ENCODE measurements at regions not wholly inside any gene's neighbourhood (a gene's known extent, or its start where the extent isn't known, plus 50 kb on each side); places are given as distances from the start of the nearest gene placed in this dataset.
"Not testable (repeated sequence)": the region's sequence is repeated elsewhere in the genome, so short reads cannot be mapped to it uniquely, and the experiment has no call there.

DNA sequence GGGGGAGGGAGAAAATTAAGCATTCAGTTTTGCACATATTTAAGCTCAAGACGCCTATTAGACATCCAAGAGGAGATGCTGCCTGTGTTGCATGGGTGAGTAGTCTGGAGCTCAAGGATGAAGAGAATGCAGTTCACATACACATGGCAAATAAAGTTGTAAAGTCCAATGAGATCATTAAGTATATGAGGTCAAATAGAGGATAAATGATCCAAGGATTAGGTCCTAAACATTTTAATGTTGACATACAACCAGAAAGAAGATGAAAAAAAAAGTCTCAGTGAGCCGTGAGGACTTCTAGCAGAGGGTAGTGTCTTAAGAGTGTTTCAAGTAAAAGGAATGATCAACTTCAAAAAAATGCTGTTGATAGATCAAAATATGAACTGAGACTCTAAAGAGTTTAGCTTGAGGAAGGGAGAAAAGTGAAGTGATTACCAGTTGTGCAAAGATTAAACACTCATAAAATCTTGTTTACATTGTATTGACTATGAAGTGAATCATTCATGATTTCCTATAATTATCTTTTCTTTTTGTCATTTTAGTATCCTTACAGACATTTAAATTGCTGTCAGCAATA lies 251.8 kb downstream of the ZNF608 start:
- Histone ChIP-seq H3K4me1 (ENCODE audit: control insufficient read depth, extremely low read depth, insufficient read depth, low read length) (no peaks in the 10 kb centered on the region), H4K20me1 (ENCODE audit: control insufficient read depth, extremely low read depth, insufficient read depth, low read length) (no peaks in the 10 kb centered on the region), H3K9me3 (ENCODE audit: control insufficient read depth, low read depth, low read length) (no peaks in the 10 kb centered on the region), H3K27me3 (ENCODE audit: control insufficient read depth, extremely low read depth, insufficient read depth, low read length) (no peaks in the 10 kb centered on the region), H3K9me1 (ENCODE audit: control insufficient read depth, extremely low read depth, insufficient read depth, low read length) (no peaks in the 10 kb centered on the region), H3K79me2 (ENCODE audit: control insufficient read depth, insufficient read depth, low read length) (no peaks in the 10 kb centered on the region), H2AFZ (ENCODE audit: control insufficient read depth, low read length) (no peak overlapping the region), H3K4me3 (ENCODE audit: control insufficient read depth in 2 of 3, extremely low read depth in 1 of 3, insufficient read depth in 2 of 3, low read depth in 1 of 3, low read length in 3 of 3) (no peak overlapping the region), H3K27ac (ENCODE audit: control insufficient read depth, insufficient read depth, low read length) (no peak overlapping the region), H3K36me3 (ENCODE audit: control insufficient read depth in 2 of 2, extremely low read depth in 1 of 2, insufficient read depth in 2 of 2, low read length in 2 of 2) (no peaks in the 10 kb centered on the region), H3K4me2 (ENCODE audit: control insufficient read depth, extremely low read depth, insufficient read depth, low read depth, low read length) (no peak overlapping the region), H3K9ac (ENCODE audit: control insufficient read depth, extremely low read depth, insufficient read depth, low read length) (no peak overlapping the region)
- dilution Hi-C loops (cut with MboI; ENCODE audit: extremely low pct_ligation_motif_present, low sequenced_read_pairs), result no loop called here
- no peak for FAIRE-seq
- DNase-seq (ENCODE audit: low read depth, low spot score), result no peak
- TF ChIP-seq, protein P1, sequence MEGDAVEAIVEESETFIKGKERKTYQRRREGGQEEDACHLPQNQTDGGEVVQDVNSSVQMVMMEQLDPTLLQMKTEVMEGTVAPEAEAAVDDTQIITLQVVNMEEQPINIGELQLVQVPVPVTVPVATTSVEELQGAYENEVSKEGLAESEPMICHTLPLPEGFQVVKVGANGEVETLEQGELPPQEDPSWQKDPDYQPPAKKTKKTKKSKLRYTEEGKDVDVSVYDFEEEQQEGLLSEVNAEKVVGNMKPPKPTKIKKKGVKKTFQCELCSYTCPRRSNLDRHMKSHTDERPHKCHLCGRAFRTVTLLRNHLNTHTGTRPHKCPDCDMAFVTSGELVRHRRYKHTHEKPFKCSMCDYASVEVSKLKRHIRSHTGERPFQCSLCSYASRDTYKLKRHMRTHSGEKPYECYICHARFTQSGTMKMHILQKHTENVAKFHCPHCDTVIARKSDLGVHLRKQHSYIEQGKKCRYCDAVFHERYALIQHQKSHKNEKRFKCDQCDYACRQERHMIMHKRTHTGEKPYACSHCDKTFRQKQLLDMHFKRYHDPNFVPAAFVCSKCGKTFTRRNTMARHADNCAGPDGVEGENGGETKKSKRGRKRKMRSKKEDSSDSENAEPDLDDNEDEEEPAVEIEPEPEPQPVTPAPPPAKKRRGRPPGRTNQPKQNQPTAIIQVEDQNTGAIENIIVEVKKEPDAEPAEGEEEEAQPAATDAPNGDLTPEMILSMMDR (optimal IDR thresholded peaks at IDR 0.05 in 1 of 3, IDR thresholded peaks at IDR 0.05 in 1 of 3, conservative IDR thresholded peaks at IDR 0.05 in 1 of 3; ENCODE audit: extremely low read depth in 1 of 3, insufficient read depth in 2 of 3, low read length in 3 of 3), result no peak
- no peak for TF ChIP-seq EZH2 (IDR thresholded peaks at IDR 0.05; ENCODE audit: low read length)

DNA sequence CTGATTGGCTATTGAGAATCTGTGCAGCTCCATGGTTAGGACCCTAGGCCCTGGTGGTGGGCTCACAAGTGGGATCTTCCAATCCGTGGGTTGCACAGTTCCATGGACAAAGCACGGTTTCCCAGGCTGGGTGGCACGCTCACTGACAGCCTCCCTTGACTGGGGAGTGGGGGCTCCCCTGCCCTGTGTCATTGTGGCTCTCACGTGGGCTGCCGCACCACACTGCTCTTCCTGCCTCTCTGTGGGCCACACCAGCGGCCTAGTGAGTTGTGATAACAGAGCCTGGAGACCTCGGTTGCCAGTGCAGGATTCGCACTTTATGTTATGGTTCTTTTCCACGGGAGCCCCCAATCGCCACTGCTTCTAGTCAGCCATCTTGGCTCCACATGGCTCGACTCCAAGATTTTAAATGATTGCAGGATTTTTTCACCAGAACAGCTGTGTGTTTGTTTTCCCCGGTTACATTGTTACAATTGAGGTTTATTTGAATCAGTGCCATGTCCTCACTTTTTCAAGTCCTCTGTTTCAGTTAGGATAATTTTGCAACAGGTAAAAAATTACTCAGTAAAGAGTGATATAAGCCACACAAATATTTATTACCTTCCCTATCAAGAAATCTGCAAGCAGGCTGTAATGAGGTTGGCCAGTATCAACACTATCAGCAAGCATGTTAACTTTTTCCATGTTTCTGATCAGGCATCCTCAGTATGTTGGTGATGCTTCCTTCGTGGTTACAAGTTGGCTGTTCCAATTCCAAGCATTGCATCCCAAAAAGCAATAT lies 253.8 kb downstream of the ZNF608 start:
- dilution Hi-C loops (cut with MboI; ENCODE audit: extremely low pct_ligation_motif_present, low sequenced_read_pairs), result no loop called here
- Histone ChIP-seq H3K4me3 (ENCODE audit: control insufficient read depth in 2 of 3, extremely low read depth in 1 of 3, insufficient read depth in 2 of 3, low read depth in 1 of 3, low read length in 3 of 3) (no peak overlapping the region), H3K9ac (ENCODE audit: control insufficient read depth, extremely low read depth, insufficient read depth, low read length) (no peak overlapping the region), H3K36me3 (ENCODE audit: control insufficient read depth in 2 of 2, extremely low read depth in 1 of 2, insufficient read depth in 2 of 2, low read length in 2 of 2) (no peaks in the 10 kb centered on the region), H3K9me1 (ENCODE audit: control insufficient read depth, extremely low read depth, insufficient read depth, low read length) (no peaks in the 10 kb centered on the region), H3K9me3 (ENCODE audit: control insufficient read depth, low read depth, low read length) (no peaks in the 10 kb centered on the region), H3K27me3 (ENCODE audit: control insufficient read depth, extremely low read depth, insufficient read depth, low read length) (no peaks in the 10 kb centered on the region), H2AFZ (ENCODE audit: control insufficient read depth, low read length) (no peak overlapping the region), H3K4me2 (ENCODE audit: control insufficient read depth, extremely low read depth, insufficient read depth, low read depth, low read length) (no peak overlapping the region), H3K4me1 (ENCODE audit: control insufficient read depth, extremely low read depth, insufficient read depth, low read length) (no peaks in the 10 kb centered on the region), H3K79me2 (ENCODE audit: control insufficient read depth, insufficient read depth, low read length) (no peaks in the 10 kb centered on the region), H4K20me1 (ENCODE audit: control insufficient read depth, extremely low read depth, insufficient read depth, low read length) (no peaks in the 10 kb centered on the region), H3K27ac (ENCODE audit: control insufficient read depth, insufficient read depth, low read length) (no peak overlapping the region)
- no peak for TF ChIP-seq EZH2 (IDR thresholded peaks at IDR 0.05; ENCODE audit: low read length)
- TF ChIP-seq, protein P1 (optimal IDR thresholded peaks at IDR 0.05 in 1 of 3, IDR thresholded peaks at IDR 0.05 in 1 of 3, conservative IDR thresholded peaks at IDR 0.05 in 1 of 3; ENCODE audit: extremely low read depth in 1 of 3, insufficient read depth in 2 of 3, low read length in 3 of 3), result no peak
- DNase-seq (ENCODE audit: low read depth, low spot score) (no peak), FAIRE-seq (no peak)

- H3K36me3 ChIP-seq (ENCODE audit: control insufficient read depth in 2 of 2, extremely low read depth in 1 of 2, insufficient read depth in 2 of 2, low read length in 2 of 2); H3K9me3 ChIP-seq (ENCODE audit: control insufficient read depth, low read depth, low read length); FAIRE-seq; H3K79me2 ChIP-seq (ENCODE audit: control insufficient read depth, insufficient read depth, low read length); H3K27me3 ChIP-seq (ENCODE audit: control insufficient read depth, extremely low read depth, insufficient read depth, low read length); H3K27ac ChIP-seq (ENCODE audit: control insufficient read depth, insufficient read depth, low read length); H4K20me1 ChIP-seq (ENCODE audit: control insufficient read depth, extremely low read depth, insufficient read depth, low read length); H3K9me1 ChIP-seq (ENCODE audit: control insufficient read depth, extremely low read depth, insufficient read depth, low read length); H3K4me1 ChIP-seq (ENCODE audit: control insufficient read depth, extremely low read depth, insufficient read depth, low read length); H3K9ac ChIP-seq (ENCODE audit: control insufficient read depth, extremely low read depth, insufficient read depth, low read length); H3K4me3 ChIP-seq (ENCODE audit: control insufficient read depth in 2 of 3, extremely low read depth in 1 of 3, insufficient read depth in 2 of 3, low read depth in 1 of 3, low read length in 3 of 3); DNase-seq (ENCODE audit: low read depth, low spot score); H2AFZ ChIP-seq (ENCODE audit: control insufficient read depth, low read length); dilution Hi-C loops (cut with MboI; ENCODE audit: extremely low pct_ligation_motif_present, low sequenced_read_pairs); H3K4me2 ChIP-seq (ENCODE audit: control insufficient read depth, extremely low read depth, insufficient read depth, low read depth, low read length): not testable (repeated sequence)
Observed at GRCh38 chr5:124490315-124490714, 256.1 kb downstream of the ZNF608 start.

Data from keratinocyte (primary cell).